Vagina (tissue), 2 donors: ENCODE measurements at regions not wholly inside any gene's neighbourhood (a gene's known extent, or its start where the extent isn't known, plus 50 kb on each side); places are given as distances from the start of the nearest gene placed in this dataset.

ENCODE experiments used
- DNase-seq, 2 donors: peaks; one replicate each; pipeline ENCODE4 v3.0.0-alpha.2; 2017; ENCODE audit errors: extremely low spot score in 2 of 2
- H3K27ac ChIP-seq: fragments of 200-600 bp; sonication (generic); one replicate; pipeline ENCODE4 v1.5.1; 2019
- H3K27me3 ChIP-seq: fragments of 200-600 bp; sonication (generic); one replicate; pipeline ENCODE4 v1.5.1; 2019
- H3K36me3 ChIP-seq, 2 donors: fragments of 200-600 bp; sonication (generic); one replicate each; pipeline ENCODE4 v1.5.1; 2017 to 2019
- H3K4me1 ChIP-seq: fragments of 200-600 bp; sonication (generic); one replicate; pipeline ENCODE4 v1.5.1; 2019
- H3K4me3 ChIP-seq, 2 donors: fragments of 200-600 bp; sonication (generic); 1 replicate in 1 of 2; 2 replicates in 1 of 2; pipeline ENCODE4 v1.5.1; 2016 to 2019
- H3K9me3 ChIP-seq: fragments of 200-600 bp; sonication (generic); one replicate; pipeline ENCODE4 v1.5.1; 2019
- CTCF ChIP-seq, 3 experiments: fragments of 450-650 bp in 2 of 3; fragments of 200-600 bp in 1 of 3; sonication (generic) in 1 of 3; IDR thresholded peaks; one replicate each; pipeline ENCODE4 v1.5.1; 2017 to 2019; ENCODE audit warnings: antibody characterized with exemption in 3 of 3, mild to moderate bottlenecking in 2 of 3, moderate library complexity in 2 of 3
- POLR2A ChIP-seq, 2 donors: fragments of 450-650 bp; IDR thresholded peaks; one replicate each; pipeline ENCODE4 v1.6.1; 2017; ENCODE audit warnings: antibody characterized with exemption in 2 of 2, mild to moderate bottlenecking in 2 of 2, moderate library complexity in 2 of 2
- POLR2AphosphoS5 ChIP-seq, 2 donors: sonication (generic); formaldehyde crosslinking; IDR thresholded peaks; one replicate each; pipeline ENCODE4 v1.9.0; 2017; ENCODE audit warnings: antibody characterized with exemption in 2 of 2, mild to moderate bottlenecking in 2 of 2, low read depth in 1 of 2; ENCODE audit not compliant: insufficient read depth in 1 of 2
- intact Hi-C: fragments of 100-400 bp; cut with DNase I; formaldehyde crosslinking; loops from one replicate; pipeline ENCODE4 v1.15.1; 2023

- Histone ChIP-seq H3K9me3 (no peaks in the 10 kb centered on the region), H3K4me3 (no peak overlapping the region), H3K36me3 (no peaks in the 10 kb centered on the region), H3K4me1 (no peaks in the 10 kb centered on the region), H3K27ac (no peak overlapping the region), H3K27me3 (no peaks in the 10 kb centered on the region)
- intact Hi-C loops = no loop called here
- no peak for TF ChIP-seq CTCF (IDR thresholded peaks at IDR 0.05)
- DNase-seq = no peak
These were observed 72.1 kb upstream of the MAGI1 start for GRCh38 chr3:66110840-66111239.

- intact Hi-C loops = no loop called here
- H3K27ac ChIP-seq = no peak overlapping the region
- no peak overlapping the region for H3K4me3 ChIP-seq
- TF ChIP-seq POLR2AphosphoS5 (IDR thresholded peaks at IDR 0.05; ENCODE audit: insufficient read depth in 1 of 2, low read depth in 1 of 2) (no peak), POLR2A (IDR thresholded peaks at IDR 0.05) (no peak), CTCF (IDR thresholded peaks at IDR 0.05) (no peak)
- no peak for DNase-seq
- no peaks in the 10 kb centered on the region for H3K9me3 ChIP-seq
- no peaks in the 10 kb centered on the region for H3K4me1 ChIP-seq
- no peaks in the 10 kb centered on the region for H3K27me3 ChIP-seq
- no peaks in the 10 kb centered on the region for H3K36me3 ChIP-seq
These were observed 69.1 kb upstream of the MAGI1 start for GRCh38 chr3:66107855-66108254.

- DNase-seq = no peak
- intact Hi-C loops = no loop called here
These were observed 68.1 kb upstream of the MAGI1 start for GRCh38 chr3:66106788-66107187.

GRCh38 chr3:66104535-66104934 lies 65.8 kb upstream of the MAGI1 start:
- no peak overlapping the region for H3K4me3 ChIP-seq
- intact Hi-C loops = no loop called here

More at GRCh38 chr3:66106788-66107187, 68.1 kb upstream of the MAGI1 start:
- no peak overlapping the region for H3K27ac ChIP-seq
- no peaks in the 10 kb centered on the region for H3K4me1 ChIP-seq
- H3K9me3 ChIP-seq = no peaks in the 10 kb centered on the region
- no peaks in the 10 kb centered on the region for H3K36me3 ChIP-seq
- no peak for TF ChIP-seq CTCF (IDR thresholded peaks at IDR 0.05)
- TF ChIP-seq POLR2AphosphoS5 (IDR thresholded peaks at IDR 0.05; ENCODE audit: insufficient read depth in 1 of 2, low read depth in 1 of 2) = no peak
- no peak for TF ChIP-seq POLR2A (IDR thresholded peaks at IDR 0.05)
- no peak overlapping the region for H3K4me3 ChIP-seq
- H3K27me3 ChIP-seq = no peaks in the 10 kb centered on the region

GRCh38 chr3:66103729-66104128 lies 65.0 kb upstream of the MAGI1 start:
- no peak overlapping the region for H3K27ac ChIP-seq
- H3K4me3 ChIP-seq = no peak overlapping the region
- DNase-seq = no peak
- H3K4me1 ChIP-seq = no peaks in the 10 kb centered on the region
- no peaks in the 10 kb centered on the region for H3K36me3 ChIP-seq
- no peaks in the 10 kb centered on the region for H3K27me3 ChIP-seq
- intact Hi-C loops = no loop called here
- H3K9me3 ChIP-seq = no peaks in the 10 kb centered on the region
- TF ChIP-seq POLR2A (IDR thresholded peaks at IDR 0.05) (no peak), POLR2AphosphoS5 (IDR thresholded peaks at IDR 0.05; ENCODE audit: insufficient read depth in 1 of 2, low read depth in 1 of 2) (no peak), CTCF (IDR thresholded peaks at IDR 0.05) (no peak)

More at GRCh38 chr3:66104535-66104934, 65.8 kb upstream of the MAGI1 start:
- H3K27me3 ChIP-seq = no peaks in the 10 kb centered on the region
- no peaks in the 10 kb centered on the region for H3K4me1 ChIP-seq
- TF ChIP-seq POLR2AphosphoS5 (IDR thresholded peaks at IDR 0.05; ENCODE audit: insufficient read depth in 1 of 2, low read depth in 1 of 2) (no peak), CTCF (IDR thresholded peaks at IDR 0.05) (no peak), POLR2A (IDR thresholded peaks at IDR 0.05) (no peak)
- H3K36me3 ChIP-seq = no peaks in the 10 kb centered on the region
- H3K27ac ChIP-seq = no peak overlapping the region
- no peak for DNase-seq
- H3K9me3 ChIP-seq = no peaks in the 10 kb centered on the region
